ENCODE measurements at regions not wholly inside any gene's neighbourhood (a gene's known extent, or its start where the extent isn't known, plus 50 kb on each side); places are given as distances from the start of the nearest gene placed in this dataset.

- H3K4me1 ChIP-seq: no peaks in the 10 kb centered on the region
- TF ChIP-seq EZH2phosphoT487 (IDR thresholded peaks at IDR 0.05) (no peak), CTCF (IDR thresholded peaks at IDR 0.05) (no peak), EZH2 (IDR thresholded peaks at IDR 0.05) (no peak)
- no peaks in the 10 kb centered on the region for H3K36me3 ChIP-seq
- no peak overlapping the region for H3K27ac ChIP-seq
- Mint-ChIP-seq H3K27ac (no peak overlapping the region), H3K36me3 (peaks cover 2% of the 10 kb centered on the region), H3K4me1 (peaks cover 5% of the 10 kb centered on the region), H3K4me3 (no peak overlapping the region), H3K9me3 (peaks cover 16% of the 10 kb centered on the region), H3K27me3 (ENCODE audit: insufficient read depth, low read depth) (peaks cover 3% of the 10 kb centered on the region)
- no peaks in the 10 kb centered on the region for H3K79me2 ChIP-seq (ENCODE audit: low read depth)
- H3K4me3 ChIP-seq: no peak overlapping the region
- DNase-seq (ENCODE audit: low spot score): no peak
- no peaks in the 10 kb centered on the region for H3K9me3 ChIP-seq (ENCODE audit: low read depth)
- H3K9ac ChIP-seq: no peak overlapping the region
- H3K27me3 ChIP-seq: no peaks in the 10 kb centered on the region
- no peaks in the 10 kb centered on the region for H3F3A ChIP-seq (ENCODE audit: low read depth)
- H3K4me2 ChIP-seq: no peak overlapping the region
- H4K20me1 ChIP-seq (ENCODE audit: low read depth): no peaks in the 10 kb centered on the region
- no peak overlapping the region for H2AFZ ChIP-seq (replicated peaks)
These were observed 450.8 kb downstream of the EIPR1 start for GRCh38 chr2:2926858-2927175.

GRCh38 chr2:2926009-2926857 lies 451.4 kb downstream of the EIPR1 start:
- H3K4me3 ChIP-seq: no peak overlapping the region
- Mint-ChIP-seq H3K27me3 (ENCODE audit: insufficient read depth, low read depth) (peaks cover 4% of the 10 kb centered on the region), H3K4me1 (peaks cover 2% of the 10 kb centered on the region), H3K27ac (no peak overlapping the region), H3K9me3 (peaks cover 16% of the 10 kb centered on the region), H3K4me3 (no peak overlapping the region), H3K36me3 (peaks cover 2% of the 10 kb centered on the region)
- TF ChIP-seq EZH2phosphoT487 (IDR thresholded peaks at IDR 0.05) (no peak), CTCF (IDR thresholded peaks at IDR 0.05) (no peak), EZH2 (IDR thresholded peaks at IDR 0.05) (no peak)
- H3K9me3 ChIP-seq (ENCODE audit: low read depth): no peaks in the 10 kb centered on the region
- no peak for DNase-seq (ENCODE audit: low spot score)
- H3K9ac ChIP-seq: no peak overlapping the region
- H3K4me1 ChIP-seq: no peaks in the 10 kb centered on the region
- H3K27ac ChIP-seq: no peak overlapping the region
- H3F3A ChIP-seq (ENCODE audit: low read depth): no peaks in the 10 kb centered on the region
- H2AFZ ChIP-seq (replicated peaks): no peak overlapping the region
- H3K79me2 ChIP-seq (ENCODE audit: low read depth): no peaks in the 10 kb centered on the region
- H3K36me3 ChIP-seq: no peaks in the 10 kb centered on the region
- H3K27me3 ChIP-seq: no peaks in the 10 kb centered on the region
- no peak overlapping the region for H3K4me2 ChIP-seq
- H4K20me1 ChIP-seq (ENCODE audit: low read depth): no peaks in the 10 kb centered on the region

GRCh38 chr2:2922156-2922555 lies 455.5 kb downstream of the EIPR1 start:
- H3K36me3 Mint-ChIP-seq: peaks cover 2% of the 10 kb centered on the region
- H3K36me3 ChIP-seq: no peaks in the 10 kb centered on the region
- H4K20me1 ChIP-seq (ENCODE audit: low read depth): no peaks in the 10 kb centered on the region
- H3K9me3 Mint-ChIP-seq: peaks cover 3% of the 10 kb centered on the region
- DNase-seq (ENCODE audit: low spot score): no peak
- H3K9me3 ChIP-seq (ENCODE audit: low read depth): no peaks in the 10 kb centered on the region
- no peak overlapping the region for H2AFZ ChIP-seq (replicated peaks)
- H3K27me3 Mint-ChIP-seq (ENCODE audit: insufficient read depth, low read depth): peaks cover 10% of the 10 kb centered on the region
- no peak overlapping the region for H3K9ac ChIP-seq
- TF ChIP-seq CTCF (IDR thresholded peaks at IDR 0.05): no peak
- TF ChIP-seq EZH2 (IDR thresholded peaks at IDR 0.05): no peak
- TF ChIP-seq EZH2phosphoT487 (IDR thresholded peaks at IDR 0.05): no peak
- no peak overlapping the region for H3K4me2 ChIP-seq
- no peaks in the 10 kb centered on the region for H3K79me2 ChIP-seq (ENCODE audit: low read depth)
- no peaks in the 10 kb centered on the region for H3K4me1 ChIP-seq
- H3K4me3 ChIP-seq: no peak overlapping the region
- peak overlapping the region; percentile 96 for H3K27ac Mint-ChIP-seq
- H3K4me1 Mint-ChIP-seq: peaks cover 4% of the 10 kb centered on the region
- H3K27ac ChIP-seq: no peak overlapping the region
- no peak overlapping the region for H3K4me3 Mint-ChIP-seq
- no peaks in the 10 kb centered on the region for H3F3A ChIP-seq (ENCODE audit: low read depth)
- no peaks in the 10 kb centered on the region for H3K27me3 ChIP-seq
